ENCODE measurements at regions not wholly inside any gene's neighbourhood (a gene's known extent, or its start where the extent isn't known, plus 50 kb on each side); places are given as distances from the start of the nearest gene placed in this dataset.

GRCh38 chr11:76607431-76607830 lies 63.1 kb downstream of the LRRC32 start:
- peaks cover 35% of the 10 kb centered on the region for H3K4me1 ChIP-seq

GRCh38 chr11:76605338-76606074 lies 65.0 kb downstream of the LRRC32 start:
- Histone ChIP-seq H3K9ac (no peak overlapping the region), H3K27me3 (peaks cover 6% of the 10 kb centered on the region), H3K27ac (no peak overlapping the region), H3K4me2 (no peak overlapping the region), H3K4me3 (no peak overlapping the region), H3K4me1 (peaks cover 34% of the 10 kb centered on the region), H3K36me3 (no peaks in the 10 kb centered on the region), H3K9me3 (peaks cover 8% of the 10 kb centered on the region; the same call in 1 of the 2 replicates), H4K20me1 (no peaks in the 10 kb centered on the region)
- TF ChIP-seq Cebpa-rat (IDR thresholded peaks at IDR 0.05): no peak

More at GRCh38 chr11:76607431-76607830, 63.1 kb downstream of the LRRC32 start:
- Histone ChIP-seq H3K27me3 (peaks cover 6% of the 10 kb centered on the region; the same call in 1 of the 2 replicates), H3K36me3 (no peaks in the 10 kb centered on the region), H3K9me3 (peaks cover 8% of the 10 kb centered on the region; the same call in 1 of the 2 replicates), H4K20me1 (no peaks in the 10 kb centered on the region), H3K27ac (no peak overlapping the region), H3K4me3 (no peak overlapping the region), H3K9ac (no peak overlapping the region), H3K4me2 (no peak overlapping the region)
- no peak for TF ChIP-seq Cebpa-rat (IDR thresholded peaks at IDR 0.05)

GRCh38 chr11:76604626-76605241 lies 65.8 kb downstream of the LRRC32 start:
- Histone ChIP-seq H3K4me1 (peaks cover 26% of the 10 kb centered on the region), H3K27ac (no peak overlapping the region), H4K20me1 (no peaks in the 10 kb centered on the region), H3K4me2 (no peak overlapping the region), H3K4me3 (no peak overlapping the region), H3K36me3 (no peaks in the 10 kb centered on the region), H3K9ac (no peak overlapping the region), H3K27me3 (peaks cover 6% of the 10 kb centered on the region), H3K9me3 (peaks cover 8% of the 10 kb centered on the region; the same call in 1 of the 2 replicates)
- TF ChIP-seq Cebpa-rat (IDR thresholded peaks at IDR 0.05): no peak

GRCh38 chr11:76604081-76604625 lies 66.4 kb downstream of the LRRC32 start:
- H3K4me3 ChIP-seq: no peak overlapping the region
- H3K27ac ChIP-seq: no peak overlapping the region
- no peak for TF ChIP-seq Cebpa-rat (IDR thresholded peaks at IDR 0.05)
- H3K9ac ChIP-seq: no peak overlapping the region
- H3K4me2 ChIP-seq: no peak overlapping the region
- peaks cover 8% of the 10 kb centered on the region; the same call in 1 of the 2 replicates for H3K9me3 ChIP-seq
- no peaks in the 10 kb centered on the region for H3K36me3 ChIP-seq
- H3K4me1 ChIP-seq: peaks cover 24% of the 10 kb centered on the region
- no peaks in the 10 kb centered on the region for H4K20me1 ChIP-seq
- H3K27me3 ChIP-seq: peaks cover 6% of the 10 kb centered on the region

GRCh38 chr11:76603202-76603601 lies 67.3 kb downstream of the LRRC32 start:
- no peak for TF ChIP-seq Cebpa-rat (IDR thresholded peaks at IDR 0.05)
- H3K4me1 ChIP-seq: peaks cover 28% of the 10 kb centered on the region
- H3K36me3 ChIP-seq: no peaks in the 10 kb centered on the region
- H4K20me1 ChIP-seq: no peaks in the 10 kb centered on the region
- no peak overlapping the region for H3K9ac ChIP-seq
- peaks cover 6% of the 10 kb centered on the region for H3K27me3 ChIP-seq
- H3K27ac ChIP-seq: no peak overlapping the region
- H3K9me3 ChIP-seq: peaks cover 7% of the 10 kb centered on the region; the same call in 1 of the 2 replicates
- no peak overlapping the region for H3K4me3 ChIP-seq
- H3K4me2 ChIP-seq: peak overlapping the region; percentile 79

Data from BLaER1 (cell line).